Aorta (tissue), 5 donors: ENCODE measurements at regions not wholly inside any gene's neighbourhood (a gene's known extent, or its start where the extent isn't known, plus 50 kb on each side); places are given as distances from the start of the nearest gene placed in this dataset.
A peak's percentile ranks its signal among the peaks of the same experiment; 100 is the strongest.

ENCODE experiments used
- ATAC-seq: fragments of 200-7000 bp; cut with Tn5 transposase; one replicate; pipeline ENCODE4 v1.9.1; 2022; ENCODE audit warnings: moderate library complexity; ENCODE audit not compliant: low FRiP score
- DNase-seq, 2 donors: peaks; one replicate each; pipeline ENCODE4 v3.0.0-alpha.2; 2020
- H3K27ac ChIP-seq, 2 donors: one replicate each; pipeline ENCODE4 v1.5.1; 2013; ENCODE audit warnings: low read length in 2 of 2, mild to moderate bottlenecking in 2 of 2, moderate library complexity in 2 of 2, control low read depth in 1 of 2, inconsistent platforms in 1 of 2, low read depth in 1 of 2
- H3K27me3 ChIP-seq, 2 donors: one replicate each; pipeline ENCODE4 v1.6.1; 2013; ENCODE audit warnings: control low read depth in 1 of 2, low read length in 1 of 2, mild to moderate bottlenecking in 1 of 2, moderate library complexity in 1 of 2; ENCODE audit not compliant: insufficient read depth in 2 of 2, control insufficient read depth in 1 of 2
- H3K36me3 ChIP-seq, 2 donors: one replicate each; pipeline ENCODE4 v1.6.1; 2013; ENCODE audit warnings: control low read depth in 1 of 2, low read length in 1 of 2, mild to moderate bottlenecking in 1 of 2; ENCODE audit not compliant: insufficient read depth in 2 of 2, control insufficient read depth in 1 of 2
- H3K4me1 ChIP-seq, 2 donors: one replicate each; pipeline ENCODE4 v1.6.1; 2013; ENCODE audit warnings: low read length in 2 of 2, control low read depth in 1 of 2, mild to moderate bottlenecking in 1 of 2, moderate library complexity in 1 of 2; ENCODE audit not compliant: insufficient read depth in 2 of 2, control insufficient read depth in 1 of 2
- H3K4me3 ChIP-seq, 2 donors: one replicate each; pipeline ENCODE4 v1.5.1; 2013; ENCODE audit warnings: low read length in 2 of 2, control low read depth in 1 of 2, mild to moderate bottlenecking in 1 of 2
- H3K9me3 ChIP-seq: one replicate; pipeline ENCODE4 v1.6.1; 2013; ENCODE audit warnings: mild to moderate bottlenecking, low read length; ENCODE audit not compliant: control insufficient read depth
- WGBS, 2 donors: extraction: QIAGEN DNeasy Blood & Tissue Kit; methylation state at CpG; one replicate each; pipeline ENCODE4 v1.1.7; 2013; 5-methylcytosine and 5-hydroxymethylcytosine counted together
- intact Hi-C, 2 donors: fragments of 100-400 bp; cut with DNase I; formaldehyde crosslinking; loops; one replicate each; pipeline versions ENCODE4 v1.14.2 to v1.15.0; 2022
- donor health status: healthy with polysubstance abuse.
- donor health status: Bipolar disorder and iron deficiency.
- donor health status: DM: no; HTN: no; CAD: no.
- donor health status: DM: no; HTN: no; CAD: no.
- donor health status: DM: yes; HTN: yes; CAD: no.

- no peaks in the 10 kb centered on the region for H3K4me1 ChIP-seq
- no peak overlapping the region for H3K27ac ChIP-seq
- ATAC-seq: no peak
- no peaks in the 10 kb centered on the region for H3K9me3 ChIP-seq
- peak; percentile 34 to 66 for DNase-seq
- H3K4me3 ChIP-seq: no peak overlapping the region
- no peaks in the 10 kb centered on the region for H3K36me3 ChIP-seq
- 95 to 96% methylated on average over 26 of the region's 26 CpGs for WGBS, 2 donors
- intact Hi-C loops: no loop called here
- no peaks in the 10 kb centered on the region for H3K27me3 ChIP-seq
Observed at GRCh38 chr15:37490707-37491106, 390.4 kb upstream of the MEIS2 start.

- WGBS, 2 donors: 10 to 13% methylated on average over 3 of the region's 3 CpGs
- no peaks in the 10 kb centered on the region for H3K36me3 ChIP-seq
- no peaks in the 10 kb centered on the region for H3K4me1 ChIP-seq
- H3K27ac ChIP-seq: no peak overlapping the region
- DNase-seq (no peak), ATAC-seq (no peak)
- intact Hi-C loops: no loop called here
- no peaks in the 10 kb centered on the region for H3K27me3 ChIP-seq
- H3K4me3 ChIP-seq: no peak overlapping the region
- H3K9me3 ChIP-seq: no peaks in the 10 kb centered on the region
Observed at GRCh38 chr15:37516621-37517020, 416.3 kb upstream of the MEIS2 start.

- Histone ChIP-seq H3K27me3 (no peaks in the 10 kb centered on the region), H3K4me1 (no peaks in the 10 kb centered on the region), H3K27ac (no peak overlapping the region), H3K4me3 (no peak overlapping the region), H3K36me3 (no peaks in the 10 kb centered on the region), H3K9me3 (no peaks in the 10 kb centered on the region)
- intact Hi-C loops: no loop called here
- WGBS, 2 donors: 36 to 40% methylated on average over 6 of the region's 6 CpGs
- no peak for DNase-seq
- no peak for ATAC-seq
Observed at GRCh38 chr15:37517191-37517895, 417.0 kb upstream of the MEIS2 start.

GRCh38 chr15:37518436-37518835, 416.0 kb upstream of the TMCO5A start:
- Histone ChIP-seq H3K27me3 (no peaks in the 10 kb centered on the region), H3K27ac (no peak overlapping the region), H3K4me3 (no peak overlapping the region), H3K9me3 (no peaks in the 10 kb centered on the region), H3K4me1 (no peaks in the 10 kb centered on the region), H3K36me3 (no peaks in the 10 kb centered on the region)
- no peak for DNase-seq
- intact Hi-C loops: no loop called here
- ATAC-seq: no peak
- 96 to 100% methylated on average over 1 of the region's 1 CpG for whole genome bisulfite sequencing, 2 donors

- DNase-seq: no peak
- no peaks in the 10 kb centered on the region for H3K27me3 ChIP-seq
- 79 to 85% methylated on average over 2 of the region's 2 CpGs for WGBS, 2 donors
- H3K27ac ChIP-seq: no peak overlapping the region
- no peaks in the 10 kb centered on the region for H3K4me1 ChIP-seq
- intact Hi-C loops: no loop called here
- no peak for ATAC-seq
- no peaks in the 10 kb centered on the region for H3K36me3 ChIP-seq
- H3K9me3 ChIP-seq: no peaks in the 10 kb centered on the region
- no peak overlapping the region for H3K4me3 ChIP-seq
Observed at GRCh38 chr15:37520026-37520425, 414.4 kb upstream of the TMCO5A start.

GRCh38 chr15:37520882-37521281, 413.6 kb upstream of the TMCO5A start:
- DNase-seq (no peak), ATAC-seq (no peak)
- Histone ChIP-seq H3K36me3 (no peaks in the 10 kb centered on the region), H3K27ac (no peak overlapping the region), H3K9me3 (no peaks in the 10 kb centered on the region), H3K27me3 (no peaks in the 10 kb centered on the region), H3K4me1 (no peaks in the 10 kb centered on the region), H3K4me3 (no peak overlapping the region)
- WGBS, 2 donors: 63 to 75% methylated on average over 1 of the region's 1 CpG
- intact Hi-C loops: no loop called here

- Histone ChIP-seq H3K4me3 (no peak overlapping the region), H3K27me3 (no peaks in the 10 kb centered on the region), H3K9me3 (no peaks in the 10 kb centered on the region), H3K27ac (no peak overlapping the region), H3K36me3 (no peaks in the 10 kb centered on the region), H3K4me1 (no peaks in the 10 kb centered on the region)
- DNase-seq: no peak
- intact Hi-C loops: no loop called here
- no peak for ATAC-seq
Observed at GRCh38 chr15:37524601-37525000, 409.8 kb upstream of the TMCO5A start.

GRCh38 chr15:37528432-37528831, 406.0 kb upstream of the TMCO5A start:
- DNase-seq (no peak), ATAC-seq (no peak)
- no peaks in the 10 kb centered on the region for H3K9me3 ChIP-seq
- no peak overlapping the region for H3K27ac ChIP-seq
- no peaks in the 10 kb centered on the region for H3K4me1 ChIP-seq
- H3K36me3 ChIP-seq: no peaks in the 10 kb centered on the region
- WGBS, 2 donors: 61 to 66% methylated on average over 2 of the region's 2 CpGs
- no peaks in the 10 kb centered on the region for H3K27me3 ChIP-seq
- intact Hi-C loops: no loop called here
- no peak overlapping the region for H3K4me3 ChIP-seq

GRCh38 chr15:37536967-37537605, 397.4 kb upstream of the TMCO5A start:
- Histone ChIP-seq H3K4me3 (no peak overlapping the region), H3K36me3 (no peaks in the 10 kb centered on the region), H3K4me1 (no peaks in the 10 kb centered on the region), H3K27ac (no peak overlapping the region), H3K27me3 (no peaks in the 10 kb centered on the region), H3K9me3 (no peaks in the 10 kb centered on the region)
- ATAC-seq: no peak
- 77 to 79% methylated on average over 2 of the region's 2 CpGs for WGBS, 2 donors
- intact Hi-C loops: no loop called here
- no peak for DNase-seq
